Activated T-helper 17 cell treated with anti-CD3 and anti-CD28 coated beads, Interleukin-2, amount 50 U/mL, for 72 hours (primary cell): ENCODE measurements at regions not wholly inside any gene's neighbourhood (a gene's known extent, or its start where the extent isn't known, plus 50 kb on each side); places are given as distances from the start of the nearest gene placed in this dataset.
"Not testable (repeated sequence)": the region's sequence is repeated elsewhere in the genome, so short reads cannot be mapped to it uniquely, and the experiment has no call there.

Experiments
- ATAC-seq: fragments of 150-1000 bp; cut with Tn5 transposase; replicated peaks from 2 replicates; pipeline ENCODE4 v1.10.0; 2021; ENCODE audit warnings: mild to moderate bottlenecking, moderate library complexity
- H3K27ac Mint-ChIP-seq: one replicate; pipeline ENCODE4 v1.8.0; 2022; ENCODE audit warnings: mixed read lengths
- H3K27me3 Mint-ChIP-seq: one replicate; pipeline ENCODE4 v1.8.0; 2022; ENCODE audit warnings: mixed read lengths
- H3K36me3 Mint-ChIP-seq: one replicate; pipeline ENCODE4 v1.8.0; 2022; ENCODE audit warnings: low read depth, mild to moderate bottlenecking, mixed read lengths
- H3K4me1 Mint-ChIP-seq: one replicate; pipeline ENCODE4 v1.8.0; 2022; ENCODE audit warnings: mixed read lengths
- H3K4me3 Mint-ChIP-seq: one replicate; pipeline ENCODE4 v1.8.0; 2022; ENCODE audit warnings: mild to moderate bottlenecking, mixed read lengths
- H3K9me3 Mint-ChIP-seq: one replicate; pipeline ENCODE4 v1.8.0; 2022; ENCODE audit warnings: mixed read lengths

DNA sequence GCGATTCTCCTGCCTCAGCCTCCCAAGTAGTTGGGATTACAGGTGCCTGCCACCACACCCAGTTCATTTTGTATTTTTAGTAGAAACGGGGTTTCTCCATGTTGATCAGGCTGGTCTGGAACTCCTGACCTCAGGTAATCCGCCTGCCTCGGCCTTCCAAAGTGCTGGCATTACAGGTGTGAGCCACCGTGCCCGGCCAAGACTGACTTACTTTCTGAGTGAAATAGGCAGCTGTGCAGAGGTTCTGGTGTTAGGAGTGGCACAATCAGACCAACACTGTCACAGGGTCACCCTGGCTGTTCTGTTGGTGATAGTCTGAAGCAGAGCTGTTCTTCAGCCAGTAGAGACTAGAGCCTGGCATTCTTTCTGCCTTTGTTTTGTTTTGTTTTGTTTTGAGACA lies 77.4 kb upstream of the PARD3 start:
- H3K4me1 Mint-ChIP-seq, H3K4me3 Mint-ChIP-seq, H3K9me3 Mint-ChIP-seq, H3K36me3 Mint-ChIP-seq, ATAC-seq, H3K27me3 Mint-ChIP-seq, H3K27ac Mint-ChIP-seq: not testable (repeated sequence)

DNA sequence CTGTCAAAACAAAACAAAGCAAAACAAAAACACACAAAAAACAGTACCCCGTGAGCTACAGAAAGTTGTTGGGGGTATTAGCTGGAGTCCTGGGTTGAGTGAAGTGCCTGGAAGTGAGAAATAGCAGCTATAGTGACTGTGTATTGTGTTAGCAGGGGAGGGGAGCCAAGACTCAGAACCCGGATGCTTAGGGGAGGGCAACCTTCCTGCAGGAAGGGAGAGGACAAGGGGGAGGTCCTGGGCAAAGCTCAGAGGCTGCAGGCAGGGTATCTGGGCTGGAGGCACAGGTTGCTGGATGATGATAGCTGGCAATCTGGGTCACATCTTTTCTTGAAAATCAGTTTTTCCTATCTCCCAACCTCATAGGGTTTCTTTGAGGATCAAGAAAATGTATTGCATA lies 75.8 kb upstream of the PARD3 start:
- Mint-ChIP-seq H3K36me3 (no peaks in the 10 kb centered on the region), H3K4me3 (no peak overlapping the region), H3K4me1 (no peaks in the 10 kb centered on the region), H3K9me3 (no peaks in the 10 kb centered on the region), H3K27me3 (peaks cover 3% of the 10 kb centered on the region), H3K27ac (no peak overlapping the region)
- ATAC-seq = no peak

DNA sequence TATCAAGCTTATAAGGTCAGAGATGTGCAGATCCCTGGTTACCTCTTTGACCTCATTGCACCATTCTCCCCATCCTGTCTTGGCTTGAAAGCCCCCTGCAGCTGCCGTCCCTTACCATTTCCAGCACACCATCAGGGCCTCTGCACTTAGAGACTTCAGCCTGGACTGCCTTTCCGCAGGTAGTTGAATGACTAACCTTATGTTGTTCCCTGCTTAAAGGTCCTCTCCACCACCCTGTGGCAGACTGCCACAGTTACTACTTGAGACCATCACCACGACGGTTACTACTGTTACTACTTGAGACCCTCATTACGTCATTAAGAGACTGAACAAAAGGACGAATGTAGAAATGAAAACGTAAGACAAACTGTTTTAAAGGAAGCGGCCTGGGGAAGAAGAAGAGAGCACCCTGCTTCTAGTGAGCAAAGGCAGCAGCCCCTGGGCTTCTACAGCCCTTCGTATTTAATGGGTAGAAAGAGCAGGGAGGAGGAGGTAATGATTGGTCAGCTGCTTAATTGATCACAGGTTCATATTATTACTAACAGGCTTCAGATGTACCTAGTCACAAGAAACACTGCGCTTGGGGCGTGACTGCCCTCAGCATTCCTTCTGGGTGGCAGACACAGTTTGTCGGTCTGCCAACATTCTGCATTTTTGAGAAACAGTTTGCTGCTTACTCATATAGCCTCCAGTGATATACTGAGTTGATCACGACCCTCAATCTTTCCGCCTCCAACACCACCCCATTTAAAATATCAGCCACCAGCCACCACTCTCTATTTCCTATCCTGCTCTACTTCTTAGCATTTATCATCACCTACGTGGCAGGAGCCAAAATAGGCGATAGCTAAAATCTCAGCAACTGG lies 74.1 kb upstream of the PARD3 start:
- no peak overlapping the region for H3K27ac Mint-ChIP-seq
- H3K27me3 Mint-ChIP-seq = no peaks in the 10 kb centered on the region
- no peak overlapping the region for H3K4me3 Mint-ChIP-seq
- ATAC-seq = no peak
- no peaks in the 10 kb centered on the region for H3K9me3 Mint-ChIP-seq
- no peaks in the 10 kb centered on the region for H3K36me3 Mint-ChIP-seq
- H3K4me1 Mint-ChIP-seq = no peaks in the 10 kb centered on the region

DNA sequence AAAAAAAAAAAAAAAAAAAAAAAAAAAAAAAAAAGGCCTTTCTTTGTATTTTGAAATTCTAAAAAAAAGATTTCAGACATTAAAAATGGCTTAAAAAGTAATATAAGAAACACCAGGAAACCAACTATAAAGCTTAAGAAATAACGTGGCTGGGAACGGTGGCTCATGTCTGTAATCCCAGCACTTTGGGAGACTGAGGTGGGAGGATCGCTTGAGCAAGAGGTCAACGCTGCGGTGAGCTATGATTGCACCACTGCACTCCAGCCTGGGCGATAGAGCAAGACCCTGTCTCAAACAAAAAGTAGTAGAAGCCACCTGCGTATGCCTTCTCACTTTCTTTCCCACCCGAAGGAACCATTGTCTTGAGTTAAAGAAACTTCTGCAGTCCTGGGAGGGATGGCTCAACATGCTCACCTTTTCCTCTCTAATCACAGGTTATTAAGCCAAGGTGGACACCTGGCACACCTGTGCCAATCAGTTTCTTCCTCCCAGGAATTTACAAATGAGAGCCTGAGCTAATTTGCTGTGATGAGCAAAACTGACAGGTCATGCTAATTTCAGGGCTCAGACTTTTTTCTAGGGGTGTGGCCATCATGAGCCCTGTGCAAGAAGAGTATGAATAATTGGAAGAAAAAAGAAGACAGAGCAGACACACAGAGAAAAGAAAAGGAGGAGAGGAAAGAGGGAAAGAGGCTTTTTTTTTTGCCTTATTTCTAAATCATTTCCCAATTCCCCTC lies 72.0 kb upstream of the PARD3 start:
- no peaks in the 10 kb centered on the region for H3K4me1 Mint-ChIP-seq
- no peak overlapping the region for H3K4me3 Mint-ChIP-seq
- no peaks in the 10 kb centered on the region for H3K27me3 Mint-ChIP-seq
- H3K27ac Mint-ChIP-seq = no peak overlapping the region
- H3K36me3 Mint-ChIP-seq = no peaks in the 10 kb centered on the region
- ATAC-seq = no peak
- H3K9me3 Mint-ChIP-seq = no peaks in the 10 kb centered on the region

DNA sequence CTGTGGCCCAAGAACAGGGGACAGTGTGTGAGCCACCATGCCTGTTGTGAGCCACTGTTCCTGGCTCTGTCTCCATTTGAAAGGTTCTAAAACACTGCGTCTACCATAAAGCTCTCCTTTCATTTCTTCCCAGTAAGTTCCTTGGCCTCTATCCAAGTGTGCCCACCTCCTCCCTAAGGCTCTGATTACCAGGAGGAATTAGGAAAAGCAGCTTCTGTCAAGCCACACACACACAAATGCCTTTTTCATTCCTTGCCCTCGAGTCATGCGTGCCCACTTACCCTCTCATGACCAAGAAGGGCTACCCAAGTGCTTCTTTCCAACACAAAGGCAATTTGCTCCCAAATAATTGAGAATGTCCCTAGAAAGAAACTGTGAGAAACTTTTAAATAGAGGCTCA lies 70.8 kb upstream of the PARD3 start:
- Mint-ChIP-seq H3K9me3 (no peaks in the 10 kb centered on the region), H3K27ac (no peak overlapping the region)

DNA sequence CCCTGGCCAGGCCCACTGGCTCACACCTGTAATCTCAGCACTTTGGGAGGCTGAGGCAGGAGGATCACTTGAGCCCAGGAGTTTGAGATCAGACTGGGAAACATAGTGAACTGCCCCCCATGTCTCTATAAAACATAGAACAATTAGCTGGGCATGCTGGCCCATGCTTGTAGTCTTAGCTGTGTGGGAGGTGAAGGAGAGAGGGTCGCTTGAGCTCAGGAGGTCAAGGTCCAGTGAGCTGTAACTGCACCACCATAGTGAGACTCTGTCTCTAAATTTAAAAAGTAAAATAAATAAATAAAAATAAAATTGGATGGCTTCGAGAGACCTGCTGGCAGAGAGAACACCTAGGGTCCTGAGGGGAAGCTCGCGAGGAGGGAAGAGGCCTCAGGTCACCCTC lies 69.9 kb upstream of the PARD3 start:
- ATAC-seq = no peak
- H3K9me3 Mint-ChIP-seq = no peaks in the 10 kb centered on the region
- H3K27ac Mint-ChIP-seq = no peak overlapping the region
- H3K36me3 Mint-ChIP-seq = no peaks in the 10 kb centered on the region
- no peaks in the 10 kb centered on the region for H3K27me3 Mint-ChIP-seq
- H3K4me1 Mint-ChIP-seq = no peaks in the 10 kb centered on the region
- no peak overlapping the region for H3K4me3 Mint-ChIP-seq

More for the DNA sequence above, 70.8 kb upstream of the PARD3 start:
- no peaks in the 10 kb centered on the region for H3K27me3 Mint-ChIP-seq
- H3K4me3 Mint-ChIP-seq = no peak overlapping the region
- H3K4me1 Mint-ChIP-seq = no peaks in the 10 kb centered on the region
- ATAC-seq = no peak
- H3K36me3 Mint-ChIP-seq = no peaks in the 10 kb centered on the region

DNA sequence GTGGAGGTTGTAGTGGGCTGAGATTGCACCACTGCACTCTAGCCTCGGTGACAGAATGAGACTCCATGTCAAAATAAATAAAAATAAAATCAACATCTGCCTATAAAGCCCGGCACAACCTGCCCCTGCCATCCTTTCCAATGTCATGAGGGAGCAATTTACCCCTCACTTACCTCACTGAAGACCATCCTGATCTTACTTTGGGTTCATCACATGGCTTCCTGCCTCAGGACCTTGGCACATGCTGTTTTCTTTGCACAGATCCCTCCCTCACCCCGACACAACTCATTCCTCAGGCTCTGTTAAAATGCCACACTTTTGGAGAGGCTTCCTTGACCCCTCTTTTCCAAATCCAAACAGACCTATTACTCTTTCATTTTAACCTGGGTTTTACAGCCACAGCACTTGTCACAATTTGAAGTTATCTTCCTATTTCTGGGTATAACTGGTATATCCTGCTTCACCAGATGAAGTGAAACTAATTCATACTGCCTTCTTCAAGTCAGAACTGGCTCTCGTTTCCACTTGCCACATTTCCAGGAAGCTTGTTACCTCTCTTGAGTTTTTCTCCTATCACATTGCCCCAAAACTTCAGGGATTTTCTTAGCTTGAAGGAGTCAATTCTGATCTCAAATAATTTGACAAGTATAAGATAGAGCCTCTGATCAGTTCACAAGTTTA lies 69.3 kb upstream of the PARD3 start:
- no peak for ATAC-seq
- Mint-ChIP-seq H3K27me3 (no peaks in the 10 kb centered on the region), H3K36me3 (no peaks in the 10 kb centered on the region), H3K27ac (no peak overlapping the region), H3K4me3 (no peak overlapping the region), H3K4me1 (no peaks in the 10 kb centered on the region), H3K9me3 (no peaks in the 10 kb centered on the region)

DNA sequence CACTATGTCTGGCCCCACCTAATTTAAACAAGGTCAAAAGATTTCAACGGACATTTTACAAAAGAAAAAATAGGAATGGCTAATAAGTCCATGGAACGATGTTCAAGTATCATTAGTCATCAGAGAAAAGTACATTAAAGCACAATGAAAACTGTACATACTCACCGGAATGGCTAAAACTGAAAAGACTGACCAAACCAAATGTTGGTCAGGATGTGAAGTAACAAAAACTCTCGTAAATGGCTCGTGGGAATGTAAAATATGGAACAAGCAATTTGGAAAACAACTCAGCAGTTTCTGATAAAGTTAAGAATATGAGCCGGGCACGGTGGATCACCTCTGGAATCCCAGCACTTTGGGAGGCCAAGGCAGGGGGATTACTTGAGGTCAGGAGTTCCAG lies 65.7 kb upstream of the PARD3 start:
- ATAC-seq = no peak
- H3K27me3 Mint-ChIP-seq = no peaks in the 10 kb centered on the region
- no peaks in the 10 kb centered on the region for H3K36me3 Mint-ChIP-seq
- no peaks in the 10 kb centered on the region for H3K4me1 Mint-ChIP-seq
- H3K9me3 Mint-ChIP-seq = no peaks in the 10 kb centered on the region
- H3K27ac Mint-ChIP-seq = no peak overlapping the region
- H3K4me3 Mint-ChIP-seq = no peak overlapping the region

DNA sequence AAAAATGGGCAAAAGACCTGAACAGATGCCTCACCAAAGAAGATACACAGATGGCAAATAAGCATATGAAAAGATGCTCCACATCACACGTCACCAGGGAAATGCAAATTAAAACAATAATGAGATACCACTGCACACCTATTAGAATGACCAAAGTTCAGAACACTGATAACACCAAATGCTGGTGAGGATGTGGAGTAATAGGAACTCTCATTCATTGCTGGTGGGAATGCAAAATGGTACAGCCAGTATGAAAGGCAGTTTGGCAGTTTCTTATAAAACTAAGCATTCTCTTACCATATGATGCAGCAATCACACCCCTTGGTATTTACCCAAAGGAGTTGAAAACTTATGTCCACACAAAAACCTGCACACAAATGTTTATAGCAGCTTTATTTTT lies 63.6 kb upstream of the PARD3 start:
- not testable (repeated sequence) for H3K9me3 Mint-ChIP-seq, ATAC-seq, H3K4me1 Mint-ChIP-seq, H3K4me3 Mint-ChIP-seq, H3K27ac Mint-ChIP-seq, H3K36me3 Mint-ChIP-seq, H3K27me3 Mint-ChIP-seq

DNA sequence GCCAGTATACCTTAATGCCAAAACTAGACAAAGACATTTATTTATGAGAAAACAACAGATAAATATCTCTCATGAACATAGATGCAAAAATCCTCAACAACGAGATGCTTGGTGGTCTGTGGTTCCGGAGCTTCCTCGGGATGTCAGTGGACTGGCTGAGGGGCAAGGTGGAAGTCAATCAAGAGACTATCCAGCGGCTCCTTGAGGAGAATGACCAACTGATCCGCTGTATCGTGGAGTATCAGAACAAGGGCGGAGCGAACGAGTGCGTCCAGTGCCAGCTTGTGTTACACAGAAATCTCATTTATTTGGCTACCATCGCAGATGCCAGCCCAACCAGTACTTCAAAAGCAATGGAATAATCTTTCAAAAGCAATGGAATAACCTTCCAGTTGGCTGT lies 60.0 kb upstream of the PARD3 start:
- Mint-ChIP-seq H3K4me3 (no peak overlapping the region), H3K9me3 (no peaks in the 10 kb centered on the region), H3K27me3 (peaks cover 13% of the 10 kb centered on the region), H3K36me3 (no peaks in the 10 kb centered on the region), H3K4me1 (no peaks in the 10 kb centered on the region), H3K27ac (no peak overlapping the region)
- ATAC-seq = no peak

DNA sequence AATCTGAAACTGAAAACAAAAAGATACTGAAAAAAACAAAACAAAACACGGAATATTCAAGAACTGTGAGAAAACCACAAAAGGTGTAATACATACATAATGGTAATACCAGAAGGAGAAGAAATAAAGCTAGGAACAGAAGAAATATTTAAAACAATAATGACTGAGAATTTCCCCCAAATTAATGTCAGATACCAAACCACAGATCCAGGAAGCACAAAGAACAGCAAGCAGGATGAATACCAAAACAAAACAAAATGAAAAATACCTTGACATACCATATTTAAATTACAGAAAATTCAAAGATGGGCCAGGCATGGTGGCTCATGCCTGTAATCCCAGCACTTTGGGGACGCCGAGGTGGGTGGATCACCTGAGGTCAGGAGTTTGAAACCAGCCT lies 57.7 kb upstream of the PARD3 start:
- Mint-ChIP-seq H3K4me3 (no peak overlapping the region), H3K27me3 (peaks cover 26% of the 10 kb centered on the region)

DNA sequence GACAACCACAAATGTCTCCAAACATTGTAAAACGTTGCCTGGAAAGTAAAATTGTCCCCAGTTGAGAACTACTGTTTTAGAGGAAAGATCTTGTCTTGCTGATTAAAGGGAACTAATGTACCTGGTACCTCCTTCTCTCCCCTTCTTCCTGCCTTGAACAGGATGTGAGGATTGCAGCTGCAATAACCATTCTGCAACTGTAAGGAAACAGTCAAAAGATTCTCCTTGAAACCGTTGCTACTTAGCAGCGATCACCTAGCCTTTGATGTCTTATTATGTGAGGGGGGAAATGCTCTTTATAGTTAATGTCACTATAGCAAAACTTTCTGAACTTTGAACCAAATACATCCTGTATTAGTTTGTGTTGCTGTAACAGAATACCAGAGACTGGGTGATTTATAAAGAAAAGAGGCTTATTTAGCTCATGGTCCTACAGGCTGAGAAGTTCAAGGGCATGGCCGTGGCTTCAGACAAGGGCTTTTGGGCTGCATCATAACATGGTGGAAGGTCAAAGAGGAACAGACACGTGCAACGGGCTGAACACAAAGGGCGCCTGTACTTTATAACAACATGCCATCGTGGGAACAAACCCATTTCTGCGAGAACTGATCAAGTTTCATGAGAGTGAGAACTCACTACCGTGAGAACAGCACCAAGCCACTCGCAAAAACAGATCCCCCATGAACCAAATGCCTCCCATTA lies 54.2 kb upstream of the PARD3 start:
- Mint-ChIP-seq H3K36me3 (no peaks in the 10 kb centered on the region), H3K27ac (no peak overlapping the region), H3K27me3 (peaks cover 34% of the 10 kb centered on the region), H3K4me3 (no peak overlapping the region), H3K9me3 (no peaks in the 10 kb centered on the region), H3K4me1 (no peaks in the 10 kb centered on the region)
- no peak for ATAC-seq

More for the DNA sequence above, 57.7 kb upstream of the PARD3 start:
- H3K27ac Mint-ChIP-seq = no peak overlapping the region
- no peaks in the 10 kb centered on the region for H3K4me1 Mint-ChIP-seq
- no peaks in the 10 kb centered on the region for H3K9me3 Mint-ChIP-seq
- H3K36me3 Mint-ChIP-seq = no peaks in the 10 kb centered on the region
- no peak for ATAC-seq

DNA sequence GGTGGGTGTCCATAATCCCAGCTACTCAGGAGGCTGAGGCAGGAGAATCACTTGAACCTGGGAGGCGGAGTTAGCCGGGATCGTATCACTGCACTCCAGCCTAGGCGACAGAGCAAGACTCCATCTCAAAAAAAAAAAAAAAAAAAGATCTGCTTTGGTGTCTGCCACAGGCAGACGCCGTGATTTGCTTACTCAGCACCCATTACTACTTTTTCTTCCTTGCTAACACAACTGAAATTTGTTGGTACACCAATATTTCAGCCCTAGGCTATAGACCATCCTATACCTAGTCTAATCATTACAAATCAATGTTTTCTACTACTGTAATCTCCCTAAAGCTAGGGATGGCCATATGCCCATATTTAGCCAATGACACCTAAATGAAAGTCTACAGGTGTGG lies 53.5 kb upstream of the PARD3 start:
- ATAC-seq = no peak
- H3K9me3 Mint-ChIP-seq = no peaks in the 10 kb centered on the region
- H3K27ac Mint-ChIP-seq = no peak overlapping the region
- H3K36me3 Mint-ChIP-seq = no peaks in the 10 kb centered on the region
- no peak overlapping the region for H3K4me3 Mint-ChIP-seq
- H3K27me3 Mint-ChIP-seq = peaks cover 33% of the 10 kb centered on the region
- H3K4me1 Mint-ChIP-seq = no peaks in the 10 kb centered on the region

DNA sequence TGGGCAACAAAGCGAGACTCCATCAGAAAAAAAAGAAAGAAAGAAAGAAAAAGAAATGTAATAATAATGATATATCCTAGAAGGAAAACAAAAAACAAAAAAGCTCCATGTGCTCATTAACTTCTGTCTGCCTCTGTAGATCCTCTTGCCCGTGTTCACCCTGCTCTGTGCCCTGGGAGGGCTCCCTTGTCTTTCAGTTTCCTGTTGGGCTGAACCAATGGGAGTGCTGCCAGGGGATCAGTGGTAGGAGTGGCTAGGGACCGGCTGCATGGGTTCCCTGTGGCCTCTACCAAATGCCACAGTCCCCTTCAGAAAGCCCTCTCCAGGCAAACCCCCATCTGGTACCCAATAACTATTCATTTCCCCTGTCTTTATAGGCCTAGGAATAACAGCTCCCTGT lies 51.8 kb upstream of the PARD3 start:
- Mint-ChIP-seq H3K4me3 (no peak overlapping the region), H3K4me1 (no peaks in the 10 kb centered on the region), H3K36me3 (no peaks in the 10 kb centered on the region), H3K9me3 (no peaks in the 10 kb centered on the region), H3K27ac (no peak overlapping the region), H3K27me3 (peaks cover 20% of the 10 kb centered on the region)
- no peak for ATAC-seq
